NCI-H774 (cell line): ENCODE measurements at regions not wholly inside any gene's neighbourhood (a gene's known extent, or its start where the extent isn't known, plus 50 kb on each side); places are given as distances from the start of the nearest gene placed in this dataset.
"Not testable (repeated sequence)": the region's sequence is repeated elsewhere in the genome, so short reads cannot be mapped to it uniquely, and the experiment has no call there.

Source experiments
- DNase-seq: peaks from one replicate; lab custom pipeline; 2025; lab: John Stamatoyannopoulos, UW

DNA sequence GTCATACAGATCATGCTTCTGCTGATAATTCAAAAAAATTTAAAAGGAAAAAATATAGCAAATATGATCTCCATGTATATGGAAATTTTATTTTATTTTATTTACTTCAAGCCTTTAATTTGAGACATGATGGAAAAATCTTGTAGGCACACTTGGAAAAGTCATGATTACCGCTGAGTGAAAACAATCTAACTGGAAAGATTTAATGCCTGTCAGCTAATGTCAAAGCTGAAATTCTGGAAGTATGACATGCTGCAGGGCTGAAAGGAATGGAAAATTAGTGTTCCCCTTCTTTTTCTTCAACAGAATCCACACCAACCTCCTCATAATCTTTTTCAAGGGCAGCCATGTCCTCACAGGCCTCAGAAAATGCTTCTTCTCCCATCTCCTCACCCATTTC lies 58.2 kb downstream of the RPRM start:
- DNase-seq: no peak

DNA sequence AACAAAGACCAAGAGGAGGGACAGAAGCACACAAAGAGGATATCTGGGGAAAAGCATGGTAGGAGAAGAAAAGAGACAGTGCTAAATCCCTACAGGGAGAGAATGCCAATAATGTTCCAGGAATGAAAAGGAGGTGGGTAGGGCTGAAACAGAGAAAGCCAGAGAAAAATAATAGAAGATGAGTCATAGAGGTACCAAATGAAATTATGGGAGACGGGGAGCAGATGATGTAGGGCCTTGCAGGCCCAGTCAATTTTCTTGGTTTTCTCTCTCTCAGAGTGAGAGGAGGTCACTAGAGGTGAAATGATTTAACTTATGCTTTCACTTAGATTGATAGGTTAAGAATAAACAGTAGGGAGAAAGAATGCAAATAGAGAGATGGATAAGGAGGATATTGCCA lies 61.5 kb downstream of the RPRM start:
- no peak for DNase-seq

DNA sequence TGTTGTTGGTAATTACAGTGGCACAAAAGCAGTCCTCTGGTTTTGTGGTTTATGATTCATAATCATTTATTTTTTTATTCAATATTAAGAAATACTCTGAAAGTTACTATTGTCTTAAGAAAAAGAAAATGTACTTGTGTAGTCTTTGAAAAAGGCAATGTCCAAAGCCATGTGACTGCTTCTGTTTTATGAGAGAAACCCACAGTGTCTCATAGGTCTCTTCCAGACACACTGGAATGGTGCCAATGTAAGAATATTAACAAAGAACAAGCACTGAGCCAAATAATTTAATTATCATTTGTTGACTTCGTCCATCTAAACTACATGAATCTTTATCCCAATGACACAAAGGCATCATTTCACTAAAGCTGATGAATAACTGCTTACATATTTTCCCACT lies 62.5 kb downstream of the RPRM start:
- no peak for DNase-seq

DNA sequence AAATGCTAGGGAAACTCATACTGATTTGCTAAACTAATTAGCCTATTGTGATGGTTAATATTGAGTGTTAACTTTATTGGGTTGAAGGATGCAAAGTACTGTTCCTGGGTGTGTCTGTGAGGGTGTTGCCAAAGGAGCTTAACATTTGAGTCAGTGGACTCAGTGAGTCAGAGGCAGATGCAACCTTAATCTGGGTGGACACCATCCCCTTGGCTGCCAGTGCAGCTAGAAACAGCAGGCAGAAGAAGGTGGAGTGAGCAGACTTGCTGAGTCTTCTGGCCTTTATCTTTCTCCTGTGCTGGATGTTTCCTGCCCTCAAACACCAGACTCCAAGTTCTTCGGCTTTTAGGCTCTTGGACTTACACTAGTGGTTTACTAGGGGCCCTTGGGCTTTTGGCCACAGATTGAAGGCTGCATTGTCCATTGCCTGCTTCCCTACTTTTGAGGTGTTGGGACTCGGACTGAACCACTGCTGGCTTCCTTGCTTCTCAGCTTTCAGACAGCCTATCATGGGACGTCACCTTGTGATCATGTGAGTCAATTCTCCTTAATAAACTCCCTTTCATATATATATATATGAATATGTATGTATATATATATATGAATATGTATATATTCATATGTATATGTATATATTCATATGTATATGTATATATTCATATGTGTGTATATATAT lies 69.7 kb downstream of the RPRM start:
- no peak for DNase-seq

DNA sequence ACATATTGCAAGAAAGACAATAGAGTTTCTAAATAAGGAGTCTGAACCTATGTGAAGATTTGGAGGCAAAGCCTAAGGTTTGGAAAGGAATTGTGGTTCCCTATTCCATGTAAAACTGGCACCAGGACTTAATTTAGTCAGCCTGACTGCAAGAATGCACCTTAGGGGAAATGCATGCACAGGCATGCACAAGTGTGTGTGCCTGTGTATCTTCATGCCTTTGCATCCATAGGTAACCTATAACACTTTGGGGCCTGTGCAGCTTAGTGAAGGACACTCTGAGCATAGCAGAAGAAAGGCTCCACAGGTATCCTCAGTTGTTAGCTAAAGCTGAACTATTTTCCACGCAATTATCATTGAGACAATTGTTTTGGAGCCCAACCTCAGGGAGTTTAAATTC lies 73.4 kb downstream of the RPRM start:
- DNase-seq: no peak

DNA sequence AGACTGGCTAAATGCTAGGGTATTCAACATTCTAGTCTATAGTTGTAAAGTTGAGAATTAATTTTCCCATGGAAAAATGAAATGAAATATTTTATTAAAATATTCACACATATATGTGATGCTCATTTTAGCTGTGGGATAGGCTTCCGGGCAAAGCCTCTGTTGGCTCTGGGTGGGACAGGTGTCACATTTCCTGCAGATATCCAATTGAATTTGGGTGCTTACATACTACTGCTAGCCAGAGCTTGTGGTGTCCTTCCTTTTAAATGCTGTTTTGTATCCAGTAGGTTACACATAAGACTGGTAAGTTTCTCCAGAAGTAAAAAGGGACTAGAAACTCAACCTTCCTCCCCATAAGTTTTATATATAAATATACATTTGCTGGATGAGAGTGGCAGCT lies 73.8 kb downstream of the RPRM start:
- DNase-seq: no peak

DNA sequence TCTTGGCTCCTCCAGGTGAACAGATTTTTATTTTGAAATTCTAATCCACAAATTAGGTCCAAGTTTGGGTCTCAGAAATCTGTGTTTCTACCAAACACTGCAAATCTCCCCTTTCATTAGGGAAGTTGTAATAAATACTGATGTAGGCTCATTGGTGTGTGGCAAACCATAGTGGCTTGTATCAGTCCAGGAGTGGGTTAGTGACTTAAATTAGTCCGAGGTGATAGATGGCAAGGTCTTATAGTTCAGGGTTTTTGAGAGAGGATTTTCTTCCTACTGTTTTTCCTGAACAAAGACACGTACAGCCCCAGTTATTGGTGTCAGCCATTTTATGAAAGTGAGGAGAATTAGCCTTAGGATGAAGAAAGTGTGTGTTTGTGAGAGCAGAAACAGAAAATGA lies 74.6 kb downstream of the RPRM start:
- DNase-seq: no peak

DNA sequence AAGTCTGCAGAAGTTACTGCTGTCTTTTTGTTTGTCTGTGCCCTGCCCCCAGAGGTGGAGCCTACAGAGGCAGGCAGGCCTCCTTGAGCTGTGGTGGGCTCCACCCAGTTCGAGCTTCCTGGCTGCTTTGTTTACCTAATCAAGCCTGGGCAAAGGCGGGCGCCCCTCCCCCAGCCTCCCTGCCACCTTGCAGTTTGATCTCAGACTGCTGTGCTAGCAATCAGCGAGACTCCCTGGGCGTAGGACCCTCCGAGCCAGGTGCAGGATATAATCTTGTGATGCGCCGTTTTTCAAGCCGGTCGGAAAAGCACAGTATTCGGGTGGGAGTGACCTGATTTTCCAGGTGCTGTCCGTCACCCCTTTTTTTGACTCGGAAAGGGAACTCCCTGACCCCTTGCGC lies 75.2 kb downstream of the RPRM start:
- DNase-seq: not testable (repeated sequence)

DNA sequence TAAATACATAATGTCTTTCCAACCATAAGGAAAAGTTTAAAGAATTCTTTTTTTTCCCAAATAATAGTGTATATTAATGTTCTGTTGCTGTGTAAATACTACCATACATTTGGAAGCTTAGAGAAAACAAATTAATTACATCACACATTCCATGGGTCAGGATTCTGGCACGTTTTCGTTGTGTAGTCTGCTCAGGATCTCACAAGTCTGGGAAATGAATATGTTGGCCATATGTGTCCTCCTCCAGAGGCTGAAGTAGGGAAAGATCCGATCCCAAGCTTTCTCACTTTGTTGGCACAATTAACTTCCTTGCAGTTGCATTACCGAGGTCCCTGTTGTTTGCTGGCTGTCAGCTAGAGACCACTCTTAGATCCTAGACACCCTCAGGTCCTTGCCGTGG lies 83.9 kb downstream of the RPRM start:
- no peak for DNase-seq

DNA sequence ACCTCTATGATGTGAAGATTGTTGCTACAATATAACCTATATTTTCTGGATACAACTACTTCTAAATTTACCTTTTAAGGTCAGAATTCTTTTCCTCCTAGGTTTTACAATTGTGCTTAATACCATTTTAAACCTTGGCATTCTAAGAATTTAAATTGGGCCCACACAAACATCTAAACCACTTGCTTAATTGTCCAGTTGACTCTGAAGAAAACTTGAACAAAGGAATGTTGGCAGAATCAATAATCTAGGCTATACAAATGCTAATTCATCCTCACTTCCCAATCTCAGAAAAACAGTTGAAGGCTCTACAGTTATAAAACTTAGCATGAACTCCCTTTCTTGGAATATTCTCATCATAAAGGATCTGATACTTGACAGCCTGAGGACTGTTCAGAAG lies 84.3 kb downstream of the RPRM start:
- no peak for DNase-seq

DNA sequence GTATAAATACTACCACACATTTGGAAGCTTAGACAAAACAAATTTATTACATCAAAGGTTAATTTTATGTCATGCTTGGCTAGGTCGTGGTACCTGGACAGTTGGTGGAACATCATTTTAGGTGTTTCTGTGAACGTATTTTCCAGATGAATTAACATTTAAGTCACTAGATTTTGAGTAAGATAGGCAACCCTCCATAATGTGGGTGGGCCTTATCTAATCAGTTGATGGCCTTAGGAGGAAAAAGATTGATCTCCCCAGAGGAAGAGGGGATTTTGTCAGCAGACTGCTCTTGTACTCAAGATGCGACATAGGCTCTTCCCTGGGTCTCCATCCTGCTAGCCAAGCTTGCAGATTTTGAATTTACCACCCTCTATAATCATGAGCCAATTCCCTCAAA lies 85.0 kb downstream of the RPRM start:
- DNase-seq: no peak

DNA sequence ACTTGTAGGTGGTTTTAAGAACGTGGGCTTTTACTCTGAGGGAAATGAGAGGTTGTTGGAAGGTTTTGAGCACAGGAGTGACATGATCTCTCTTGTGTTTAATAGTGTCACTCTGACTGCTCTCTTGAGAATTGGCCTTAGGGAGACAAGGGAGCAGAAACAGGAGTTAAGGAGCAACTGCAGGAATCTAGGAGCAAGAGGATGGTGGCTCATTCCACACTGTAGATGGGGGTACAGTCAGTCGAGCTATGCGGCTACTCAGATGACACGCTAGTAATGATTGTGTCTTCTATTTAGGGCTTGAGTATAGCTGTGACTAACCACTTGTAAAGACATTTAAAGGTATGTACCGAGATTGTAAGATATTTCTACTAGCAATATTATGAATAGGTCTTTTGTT lies 87.4 kb downstream of the RPRM start:
- no peak for DNase-seq

DNA sequence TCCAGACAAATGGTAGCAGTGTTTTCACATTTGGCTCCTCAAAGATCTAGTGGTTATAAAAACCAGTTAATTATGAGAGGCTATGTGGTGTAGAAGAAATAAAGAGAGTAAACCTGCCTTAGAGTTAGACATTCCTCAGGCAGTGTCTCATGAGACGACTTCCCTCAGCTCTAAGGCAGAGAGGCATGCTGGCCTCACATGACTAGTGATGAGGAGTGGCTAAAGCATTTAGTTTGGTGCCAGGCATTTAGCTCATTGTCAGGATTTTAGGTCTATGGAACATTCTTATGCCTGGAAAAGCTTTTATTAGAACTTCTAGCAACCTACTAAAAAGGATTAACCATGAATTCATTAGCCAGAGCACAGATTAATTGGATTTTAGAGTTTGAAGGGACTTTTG lies 90.3 kb downstream of the RPRM start:
- DNase-seq: no peak

DNA sequence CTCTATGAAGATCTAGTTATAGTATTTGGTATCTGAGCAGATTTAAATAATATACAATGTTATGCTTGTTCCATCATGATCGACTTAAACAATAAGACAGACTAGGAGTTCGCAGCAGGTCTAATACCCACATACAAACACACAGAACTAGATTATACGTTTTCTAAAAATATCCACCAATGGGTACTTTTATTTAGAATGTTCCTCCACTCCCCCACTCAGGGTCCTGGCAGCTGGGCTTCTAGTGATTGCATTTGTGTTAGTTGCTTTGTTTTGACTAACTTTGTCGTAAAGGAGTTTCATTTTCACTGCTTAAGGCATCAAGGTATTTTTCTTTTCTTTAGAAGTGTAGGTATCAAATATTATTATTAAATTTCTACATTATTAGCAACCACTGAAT lies 91.4 kb downstream of the RPRM start:
- no peak for DNase-seq

DNA sequence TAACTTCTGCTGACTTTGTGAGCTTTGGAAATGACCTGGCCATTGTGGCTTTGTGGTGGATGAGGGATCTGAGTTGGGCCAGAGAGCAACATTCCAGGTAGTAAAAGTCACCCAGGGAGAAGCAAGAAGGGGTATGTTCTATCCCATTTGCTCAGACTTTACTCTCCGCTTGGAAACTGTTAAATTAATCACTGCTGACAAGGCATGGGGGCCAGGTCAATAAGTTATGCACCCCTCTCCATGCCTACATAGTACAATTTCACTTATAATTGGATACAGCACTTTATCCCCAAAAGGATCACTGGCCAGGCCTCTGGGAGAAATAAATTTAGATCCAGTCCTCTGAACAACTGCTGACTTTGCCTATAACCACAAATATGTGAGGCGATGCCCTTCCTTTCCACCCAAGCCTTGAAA lies 92.1 kb downstream of the RPRM start:
- DNase-seq: no peak

DNA sequence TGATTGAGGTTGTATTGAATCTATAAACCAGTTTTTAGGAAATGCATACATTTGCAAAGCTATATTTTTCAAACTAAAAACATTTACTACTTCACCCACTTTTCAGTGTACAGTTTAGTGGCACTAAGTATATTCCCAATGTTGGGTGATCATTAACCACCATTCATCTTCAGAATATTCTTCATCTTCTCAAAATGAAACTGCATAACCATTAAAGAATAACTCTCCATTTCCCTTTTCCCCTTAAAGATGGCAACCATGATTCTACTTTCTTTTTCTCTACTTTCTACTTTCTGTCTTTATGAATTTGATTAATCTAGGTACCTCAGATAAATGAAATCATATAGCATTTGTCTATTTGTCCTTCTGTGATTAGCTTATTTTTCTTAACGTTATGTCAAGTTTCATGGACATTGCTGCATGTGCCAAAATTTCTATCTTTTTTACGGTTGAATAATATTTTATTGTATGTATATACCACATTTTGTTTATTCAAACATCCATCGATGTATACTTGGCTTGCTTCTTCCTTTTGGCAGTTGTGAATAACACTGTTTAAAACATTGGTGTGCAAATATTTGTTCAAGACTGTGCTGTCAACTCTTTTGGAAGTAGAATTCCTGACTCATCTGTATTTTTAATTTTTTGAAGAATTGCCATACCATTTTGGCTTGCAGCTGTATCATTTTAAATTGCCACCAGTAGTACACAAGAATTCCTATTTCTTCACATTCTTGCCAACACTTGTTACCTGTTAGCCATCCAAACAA lies 104.9 kb downstream of the RPRM start:
- DNase-seq: no peak

DNA sequence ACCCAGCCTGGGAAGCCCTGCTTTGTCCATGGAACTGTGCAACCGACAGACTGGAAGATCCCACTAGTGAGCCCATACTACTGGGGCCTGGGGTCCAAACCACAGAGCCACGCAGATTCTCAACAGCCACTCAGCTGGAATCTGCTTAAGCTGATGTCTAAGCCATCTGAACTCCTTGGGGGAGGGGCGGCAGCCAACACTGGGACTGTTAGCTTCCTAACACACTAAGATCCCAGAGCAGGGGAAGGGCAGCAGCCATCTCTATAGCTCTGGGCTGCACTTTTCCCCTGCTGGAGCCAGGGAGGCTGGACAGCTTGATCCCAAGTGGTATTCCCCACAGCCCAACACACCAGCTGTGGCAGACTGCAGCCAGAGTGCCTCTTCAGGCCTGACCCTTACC lies 118.3 kb downstream of the RPRM start:
- DNase-seq: no peak

DNA sequence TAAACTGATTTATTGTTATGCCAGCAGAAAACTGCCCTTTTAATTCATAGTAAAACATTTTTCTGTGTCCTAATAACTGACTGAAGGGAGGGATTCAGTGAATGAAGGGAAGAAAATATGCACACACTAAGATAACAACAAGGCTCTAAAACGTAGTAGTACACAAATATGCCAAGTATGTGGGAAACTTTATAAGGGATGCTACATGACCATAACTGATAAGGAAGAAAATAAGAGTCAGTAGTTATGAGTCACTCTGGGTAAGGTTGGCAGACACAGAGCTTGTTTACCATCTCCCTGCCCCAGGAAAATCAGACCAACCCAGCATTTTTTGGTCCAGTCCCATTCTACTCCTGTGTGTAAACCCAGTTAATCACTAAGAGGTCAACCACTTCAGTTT lies 124.2 kb downstream of the RPRM start:
- DNase-seq: no peak

DNA sequence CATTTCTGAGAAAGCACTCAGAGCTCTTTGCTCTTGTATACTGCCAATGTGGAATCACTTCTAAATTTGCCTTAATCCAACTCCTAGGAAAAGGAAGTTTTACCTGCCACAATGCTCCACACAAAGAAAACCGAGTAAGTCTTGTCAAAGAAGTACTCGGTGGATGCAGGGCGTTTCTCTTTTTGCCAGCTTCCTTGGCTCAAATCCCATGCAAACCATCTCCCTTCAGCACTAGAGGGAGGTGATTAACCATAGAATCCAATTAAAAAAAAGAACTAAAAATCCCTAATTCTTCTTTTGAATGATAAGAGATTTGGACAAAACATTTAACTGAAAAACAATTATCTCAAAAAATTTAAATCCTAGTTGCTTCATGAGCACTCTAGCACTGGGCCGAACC lies 129.0 kb downstream of the RPRM start:
- DNase-seq: no peak

DNA sequence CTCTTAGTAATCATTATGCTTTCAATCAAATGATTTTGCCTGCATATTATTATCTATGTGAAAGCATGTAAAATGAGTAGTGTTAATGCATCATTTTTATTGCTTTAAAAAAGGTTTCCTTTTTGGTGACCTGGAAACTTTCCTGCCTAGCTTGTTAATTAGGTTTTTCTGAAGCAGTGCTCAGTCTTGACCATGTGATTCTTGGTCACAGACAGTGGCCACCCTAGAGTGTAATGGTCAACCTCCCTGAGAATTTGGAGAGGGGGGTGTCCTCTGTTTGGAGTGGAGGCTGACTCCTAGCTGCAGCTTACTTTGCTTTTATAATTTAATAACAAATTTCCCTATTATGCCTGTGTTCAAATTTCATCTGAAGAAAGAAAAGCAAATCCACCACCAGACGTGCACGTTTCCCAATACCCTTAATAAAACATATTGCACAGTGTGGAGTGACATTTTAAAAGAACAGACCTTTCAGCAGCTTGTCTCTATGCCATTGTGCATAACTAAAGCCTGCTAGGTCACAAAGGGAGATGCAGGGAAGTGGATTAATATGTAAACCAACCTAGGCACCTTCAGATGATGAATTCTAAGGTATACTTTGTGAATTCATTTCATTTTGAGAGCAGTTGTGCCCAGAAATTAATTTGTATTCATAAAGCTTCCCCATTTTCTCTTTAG lies 130.6 kb downstream of the RPRM start:
- DNase-seq: no peak

DNA sequence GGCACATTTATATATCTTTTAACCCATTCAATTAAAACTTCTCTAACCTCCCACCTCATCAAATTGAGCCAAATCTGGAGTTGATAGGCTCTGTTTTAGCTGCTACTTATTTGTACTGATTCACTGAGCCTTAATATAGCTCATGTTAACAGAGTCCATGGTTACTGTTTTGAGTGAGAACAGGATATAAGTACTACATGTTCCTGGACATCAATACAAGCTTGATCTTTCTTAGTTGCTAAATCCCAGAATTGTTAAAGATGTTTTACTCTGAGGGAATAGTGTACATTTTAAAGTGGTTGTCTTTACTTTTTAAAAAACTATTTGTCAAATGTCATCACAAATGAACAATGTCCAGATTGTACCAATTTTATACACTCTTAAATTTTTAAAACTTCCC lies 157.7 kb downstream of the RPRM start:
- DNase-seq: no peak

DNA sequence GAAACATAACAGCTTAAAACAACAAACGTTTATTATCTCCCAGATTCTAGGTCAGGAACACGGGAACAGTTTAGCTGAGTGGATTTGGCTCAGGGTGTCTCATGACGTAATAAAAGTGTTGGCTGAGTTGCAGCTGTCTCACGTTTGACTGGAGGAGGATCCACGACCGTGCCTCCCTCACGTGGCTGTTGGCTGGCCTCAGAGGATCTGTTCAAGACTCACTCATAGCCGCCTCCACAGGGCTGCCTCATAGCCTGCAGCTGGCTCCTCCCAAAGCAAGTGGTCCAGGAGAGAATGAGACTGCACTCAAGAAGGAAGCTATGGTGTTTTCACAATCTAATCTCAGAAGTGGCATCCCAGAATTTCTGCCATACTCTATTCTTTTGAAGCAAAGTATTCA lies 167.1 kb downstream of the RPRM start:
- no peak for DNase-seq

DNA sequence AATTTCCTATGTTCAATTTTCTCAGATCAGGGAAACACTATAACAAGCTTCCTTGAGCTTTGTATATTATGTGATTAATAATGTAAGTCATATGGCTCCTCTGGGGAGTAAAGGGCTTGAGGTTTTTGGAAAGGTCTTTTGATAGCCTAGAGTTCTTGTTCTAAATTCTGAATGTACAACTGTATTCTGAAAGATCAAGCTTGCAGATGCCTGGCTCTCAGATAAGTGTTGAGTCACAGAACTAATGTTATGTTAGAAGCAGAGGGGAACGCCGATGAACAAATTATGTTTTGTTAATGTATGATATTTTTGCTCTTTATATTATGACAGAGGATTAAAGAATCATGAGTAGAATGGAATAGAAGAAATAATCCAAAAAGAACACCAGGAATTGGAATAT lies 170.1 kb downstream of the RPRM start:
- DNase-seq: no peak
